ENCODE measurements at regions not wholly inside any gene's neighbourhood (a gene's known extent, or its start where the extent isn't known, plus 50 kb on each side); places are given as distances from the start of the nearest gene placed in this dataset.

GRCh38 chr3:144049374-144049773, 77.8 kb downstream of the DIPK2A start:
- no peak overlapping the region for H3K9ac ChIP-seq (ENCODE audit: low read length)
- H3K27me3 ChIP-seq (ENCODE audit: control insufficient read depth, insufficient read depth, low read length) = no peaks in the 10 kb centered on the region
- H3K4me3 ChIP-seq (ENCODE audit: low read length) = no peak overlapping the region
- no peak overlapping the region for H3K27ac ChIP-seq (ENCODE audit: low read depth, low read length)
- H3K4me1 ChIP-seq (ENCODE audit: control insufficient read depth, insufficient read depth, low read length) = no peaks in the 10 kb centered on the region
- H3K36me3 ChIP-seq (ENCODE audit: control insufficient read depth, insufficient read depth, low read length) = no peaks in the 10 kb centered on the region

- Histone ChIP-seq H3K27me3 (ENCODE audit: control insufficient read depth, insufficient read depth, low read length) (no peaks in the 10 kb centered on the region), H3K4me3 (ENCODE audit: low read length) (no peak overlapping the region), H3K36me3 (ENCODE audit: control insufficient read depth, insufficient read depth, low read length) (no peaks in the 10 kb centered on the region), H3K4me1 (ENCODE audit: control insufficient read depth, insufficient read depth, low read length) (no peaks in the 10 kb centered on the region), H3K9ac (ENCODE audit: low read length) (no peak overlapping the region), H3K27ac (ENCODE audit: low read depth, low read length) (no peak overlapping the region)
These were observed 79.6 kb downstream of the DIPK2A start for GRCh38 chr3:144051211-144051610.

GRCh38 chr3:144052275-144052674, 80.7 kb downstream of the DIPK2A start:
- Histone ChIP-seq H3K27me3 (ENCODE audit: control insufficient read depth, insufficient read depth, low read length) (no peaks in the 10 kb centered on the region), H3K36me3 (ENCODE audit: control insufficient read depth, insufficient read depth, low read length) (no peaks in the 10 kb centered on the region), H3K4me1 (ENCODE audit: control insufficient read depth, insufficient read depth, low read length) (no peaks in the 10 kb centered on the region), H3K9ac (ENCODE audit: low read length) (no peak overlapping the region), H3K27ac (ENCODE audit: low read depth, low read length) (no peak overlapping the region), H3K4me3 (ENCODE audit: low read length) (no peak overlapping the region)

GRCh38 chr3:144053121-144053520, 81.5 kb downstream of the DIPK2A start:
- Histone ChIP-seq H3K4me1 (ENCODE audit: control insufficient read depth, insufficient read depth, low read length) (no peaks in the 10 kb centered on the region), H3K27me3 (ENCODE audit: control insufficient read depth, insufficient read depth, low read length) (no peaks in the 10 kb centered on the region), H3K27ac (ENCODE audit: low read depth, low read length) (no peak overlapping the region), H3K36me3 (ENCODE audit: control insufficient read depth, insufficient read depth, low read length) (no peaks in the 10 kb centered on the region), H3K4me3 (ENCODE audit: low read length) (no peak overlapping the region), H3K9ac (ENCODE audit: low read length) (no peak overlapping the region)

GRCh38 chr3:144054766-144055165, 83.1 kb downstream of the DIPK2A start:
- H3K27me3 ChIP-seq (ENCODE audit: control insufficient read depth, insufficient read depth, low read length) = no peaks in the 10 kb centered on the region
- no peak overlapping the region for H3K4me3 ChIP-seq (ENCODE audit: low read length)
- no peak overlapping the region for H3K27ac ChIP-seq (ENCODE audit: low read depth, low read length)
- no peaks in the 10 kb centered on the region for H3K36me3 ChIP-seq (ENCODE audit: control insufficient read depth, insufficient read depth, low read length)
- no peaks in the 10 kb centered on the region for H3K4me1 ChIP-seq (ENCODE audit: control insufficient read depth, insufficient read depth, low read length)
- H3K9ac ChIP-seq (ENCODE audit: low read length) = no peak overlapping the region

- H3K27me3 ChIP-seq (ENCODE audit: control insufficient read depth, insufficient read depth, low read length) = no peaks in the 10 kb centered on the region
- H3K4me1 ChIP-seq (ENCODE audit: control insufficient read depth, insufficient read depth, low read length) = no peaks in the 10 kb centered on the region
- H3K4me3 ChIP-seq (ENCODE audit: low read length) = no peak overlapping the region
- no peak overlapping the region for H3K9ac ChIP-seq (ENCODE audit: low read length)
- no peaks in the 10 kb centered on the region for H3K36me3 ChIP-seq (ENCODE audit: control insufficient read depth, insufficient read depth, low read length)
- H3K27ac ChIP-seq (ENCODE audit: low read depth, low read length) = no peak overlapping the region
These were observed 84.0 kb downstream of the DIPK2A start for GRCh38 chr3:144055604-144056003.

- no peak overlapping the region for H3K27ac ChIP-seq (ENCODE audit: low read depth, low read length)
- no peak overlapping the region for H3K9ac ChIP-seq (ENCODE audit: low read length)
- no peak overlapping the region for H3K4me3 ChIP-seq (ENCODE audit: low read length)
- H3K4me1 ChIP-seq (ENCODE audit: control insufficient read depth, insufficient read depth, low read length) = no peaks in the 10 kb centered on the region
- no peaks in the 10 kb centered on the region for H3K36me3 ChIP-seq (ENCODE audit: control insufficient read depth, insufficient read depth, low read length)
- H3K27me3 ChIP-seq (ENCODE audit: control insufficient read depth, insufficient read depth, low read length) = no peaks in the 10 kb centered on the region
These were observed 87.1 kb downstream of the DIPK2A start for GRCh38 chr3:144058713-144059112.

- H3K4me3 ChIP-seq (ENCODE audit: low read length) = no peak overlapping the region
- no peaks in the 10 kb centered on the region for H3K4me1 ChIP-seq (ENCODE audit: control insufficient read depth, insufficient read depth, low read length)
- no peak overlapping the region for H3K27ac ChIP-seq (ENCODE audit: low read depth, low read length)
- H3K9ac ChIP-seq (ENCODE audit: low read length) = no peak overlapping the region
- no peaks in the 10 kb centered on the region for H3K36me3 ChIP-seq (ENCODE audit: control insufficient read depth, insufficient read depth, low read length)
- no peaks in the 10 kb centered on the region for H3K27me3 ChIP-seq (ENCODE audit: control insufficient read depth, insufficient read depth, low read length)
These were observed 87.9 kb downstream of the DIPK2A start for GRCh38 chr3:144059481-144059880.

- Histone ChIP-seq H3K4me3 (ENCODE audit: low read length) (no peak overlapping the region), H3K9ac (ENCODE audit: low read length) (no peak overlapping the region), H3K4me1 (ENCODE audit: control insufficient read depth, insufficient read depth, low read length) (no peaks in the 10 kb centered on the region), H3K36me3 (ENCODE audit: control insufficient read depth, insufficient read depth, low read length) (no peaks in the 10 kb centered on the region), H3K27me3 (ENCODE audit: control insufficient read depth, insufficient read depth, low read length) (no peaks in the 10 kb centered on the region), H3K27ac (ENCODE audit: low read depth, low read length) (no peak overlapping the region)
These were observed 89.3 kb downstream of the DIPK2A start for GRCh38 chr3:144060881-144061280.

GRCh38 chr3:144063306-144063705, 91.7 kb downstream of the DIPK2A start:
- no peaks in the 10 kb centered on the region for H3K4me1 ChIP-seq (ENCODE audit: control insufficient read depth, insufficient read depth, low read length)
- H3K36me3 ChIP-seq (ENCODE audit: control insufficient read depth, insufficient read depth, low read length) = no peaks in the 10 kb centered on the region
- H3K27me3 ChIP-seq (ENCODE audit: control insufficient read depth, insufficient read depth, low read length) = no peaks in the 10 kb centered on the region
- no peak overlapping the region for H3K9ac ChIP-seq (ENCODE audit: low read length)
- H3K4me3 ChIP-seq (ENCODE audit: low read length) = no peak overlapping the region
- no peak overlapping the region for H3K27ac ChIP-seq (ENCODE audit: low read depth, low read length)

GRCh38 chr3:144067059-144067458, 95.4 kb downstream of the DIPK2A start:
- H3K27ac ChIP-seq (ENCODE audit: low read depth, low read length) = no peak overlapping the region

GRCh38 chr3:144073698-144074097, 102.1 kb downstream of the DIPK2A start:
- Histone ChIP-seq H3K27me3 (ENCODE audit: control insufficient read depth, insufficient read depth, low read length) (no peaks in the 10 kb centered on the region), H3K9ac (ENCODE audit: low read length) (no peak overlapping the region), H3K4me3 (ENCODE audit: low read length) (no peak overlapping the region)

More at GRCh38 chr3:144067059-144067458, 95.4 kb downstream of the DIPK2A start:
- Histone ChIP-seq H3K9ac (ENCODE audit: low read length) (no peak overlapping the region), H3K27me3 (ENCODE audit: control insufficient read depth, insufficient read depth, low read length) (no peaks in the 10 kb centered on the region), H3K4me3 (ENCODE audit: low read length) (no peak overlapping the region), H3K4me1 (ENCODE audit: control insufficient read depth, insufficient read depth, low read length) (no peaks in the 10 kb centered on the region), H3K36me3 (ENCODE audit: control insufficient read depth, insufficient read depth, low read length) (no peaks in the 10 kb centered on the region)

GRCh38 chr3:144079634-144080033, 108.0 kb downstream of the DIPK2A start:
- Histone ChIP-seq H3K4me1 (ENCODE audit: control insufficient read depth, insufficient read depth, low read length) (no peaks in the 10 kb centered on the region), H3K27ac (ENCODE audit: low read depth, low read length) (no peak overlapping the region), H3K27me3 (ENCODE audit: control insufficient read depth, insufficient read depth, low read length) (no peaks in the 10 kb centered on the region), H3K9ac (ENCODE audit: low read length) (no peak overlapping the region), H3K36me3 (ENCODE audit: control insufficient read depth, insufficient read depth, low read length) (no peaks in the 10 kb centered on the region), H3K4me3 (ENCODE audit: low read length) (no peak overlapping the region)

More at GRCh38 chr3:144073698-144074097, 102.1 kb downstream of the DIPK2A start:
- Histone ChIP-seq H3K4me1 (ENCODE audit: control insufficient read depth, insufficient read depth, low read length) (no peaks in the 10 kb centered on the region), H3K36me3 (ENCODE audit: control insufficient read depth, insufficient read depth, low read length) (no peaks in the 10 kb centered on the region), H3K27ac (ENCODE audit: low read depth, low read length) (no peak overlapping the region)
